ENCODE measurements at regions not wholly inside any gene's neighbourhood (a gene's known extent, or its start where the extent isn't known, plus 50 kb on each side); places are given as distances from the start of the nearest gene placed in this dataset.

DNA sequence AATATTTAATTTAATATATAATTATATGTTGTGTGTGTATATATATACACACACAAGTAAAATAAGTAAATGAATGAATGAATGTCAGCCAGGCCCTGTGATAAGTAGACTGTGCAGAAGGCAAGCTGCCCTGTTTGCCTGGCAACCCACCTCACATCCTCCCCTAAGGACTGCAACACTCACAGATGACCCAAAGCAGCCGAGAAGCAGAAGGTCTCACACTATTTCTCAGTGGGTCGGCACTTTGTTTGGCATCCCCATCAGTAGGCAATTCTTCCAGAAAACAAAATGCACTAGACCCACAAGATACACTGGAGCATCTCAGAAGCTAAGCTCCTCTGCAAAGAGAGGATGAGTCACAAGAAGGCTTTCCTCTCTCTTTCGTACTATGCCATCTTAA, 152.1 kb upstream of the GRAMD2B start:
- peaks cover 14% of the 10 kb centered on the region for H3K4me1 Mint-ChIP-seq
- DNase-seq (ENCODE audit: low spot score in 2 of 2, unreplicated experiment in 2 of 2) = no peak
- H3K36me3 Mint-ChIP-seq = no peaks in the 10 kb centered on the region
- H3K9me3 Mint-ChIP-seq = no peaks in the 10 kb centered on the region
- H3K27ac Mint-ChIP-seq = no peak overlapping the region
- TF ChIP-seq, protein P1, sequence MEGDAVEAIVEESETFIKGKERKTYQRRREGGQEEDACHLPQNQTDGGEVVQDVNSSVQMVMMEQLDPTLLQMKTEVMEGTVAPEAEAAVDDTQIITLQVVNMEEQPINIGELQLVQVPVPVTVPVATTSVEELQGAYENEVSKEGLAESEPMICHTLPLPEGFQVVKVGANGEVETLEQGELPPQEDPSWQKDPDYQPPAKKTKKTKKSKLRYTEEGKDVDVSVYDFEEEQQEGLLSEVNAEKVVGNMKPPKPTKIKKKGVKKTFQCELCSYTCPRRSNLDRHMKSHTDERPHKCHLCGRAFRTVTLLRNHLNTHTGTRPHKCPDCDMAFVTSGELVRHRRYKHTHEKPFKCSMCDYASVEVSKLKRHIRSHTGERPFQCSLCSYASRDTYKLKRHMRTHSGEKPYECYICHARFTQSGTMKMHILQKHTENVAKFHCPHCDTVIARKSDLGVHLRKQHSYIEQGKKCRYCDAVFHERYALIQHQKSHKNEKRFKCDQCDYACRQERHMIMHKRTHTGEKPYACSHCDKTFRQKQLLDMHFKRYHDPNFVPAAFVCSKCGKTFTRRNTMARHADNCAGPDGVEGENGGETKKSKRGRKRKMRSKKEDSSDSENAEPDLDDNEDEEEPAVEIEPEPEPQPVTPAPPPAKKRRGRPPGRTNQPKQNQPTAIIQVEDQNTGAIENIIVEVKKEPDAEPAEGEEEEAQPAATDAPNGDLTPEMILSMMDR (IDR thresholded peaks at IDR 0.05; ENCODE audit: unreplicated experiment) = no peak
- H3K27me3 Mint-ChIP-seq (ENCODE audit: low read depth) = no peaks in the 10 kb centered on the region
- H3K4me3 Mint-ChIP-seq = no peak overlapping the region

DNA sequence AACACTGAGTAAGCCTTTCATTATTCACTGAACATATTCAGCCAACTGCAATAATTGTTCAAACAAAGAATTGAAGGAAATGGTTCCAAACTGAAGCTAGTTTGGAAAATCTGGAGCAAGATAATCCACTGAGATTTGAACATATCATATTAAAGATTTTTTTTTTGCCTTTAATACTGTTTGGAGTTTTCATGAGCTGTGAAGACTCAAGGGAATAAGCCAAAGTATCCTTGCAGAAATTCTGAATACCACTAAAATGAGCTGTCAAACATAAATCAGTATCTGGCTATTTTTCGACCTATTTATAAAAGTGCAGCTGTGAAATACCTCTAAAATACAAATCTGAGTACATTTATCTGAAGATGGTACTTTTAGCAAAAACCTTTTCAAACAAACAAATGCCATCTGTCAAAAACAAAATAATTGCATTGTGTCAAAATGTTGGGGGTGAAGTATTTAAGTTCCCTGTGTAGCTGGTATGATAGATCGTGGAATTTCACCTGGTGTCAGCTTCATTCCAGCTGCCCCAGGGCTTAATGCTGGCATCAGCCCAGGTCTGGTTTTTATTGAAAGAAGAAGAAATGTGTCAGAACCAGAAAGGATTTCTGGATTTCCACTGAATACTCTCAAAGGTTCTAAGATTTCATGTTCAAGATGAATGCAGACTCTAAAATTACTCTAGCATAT, 149.0 kb upstream of the GRAMD2B start:
- Mint-ChIP-seq H3K27me3 (ENCODE audit: low read depth) (no peaks in the 10 kb centered on the region), H3K9me3 (no peaks in the 10 kb centered on the region), H3K36me3 (no peaks in the 10 kb centered on the region), H3K4me1 (peaks cover 16% of the 10 kb centered on the region), H3K27ac (peak overlapping the region; percentile 60), H3K4me3 (no peak overlapping the region)
- DNase-seq (ENCODE audit: low spot score in 2 of 2, unreplicated experiment in 2 of 2) = no peak
- TF ChIP-seq, protein P1 (IDR thresholded peaks at IDR 0.05; ENCODE audit: unreplicated experiment) = no peak

DNA sequence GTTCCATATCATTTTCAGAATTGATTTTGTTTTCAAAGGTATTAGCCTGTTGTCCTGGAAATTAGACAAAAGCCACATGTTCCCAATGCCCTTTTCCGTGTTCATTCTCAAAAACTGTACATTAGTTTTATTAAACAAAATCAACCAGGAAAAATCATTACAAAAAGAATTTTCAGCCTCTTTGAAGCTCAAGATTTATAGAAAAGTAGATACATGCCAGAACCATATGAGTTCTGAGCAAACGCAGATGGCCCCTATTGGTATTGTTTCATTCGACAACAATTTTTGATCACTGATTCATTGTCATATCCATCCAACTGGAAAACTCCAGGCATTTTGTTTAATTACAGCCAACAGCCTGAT, 148.5 kb upstream of the GRAMD2B start:
- peak overlapping the region; percentile 60 for H3K27ac Mint-ChIP-seq
- H3K27me3 Mint-ChIP-seq (ENCODE audit: low read depth) = no peaks in the 10 kb centered on the region
- peaks cover 16% of the 10 kb centered on the region for H3K4me1 Mint-ChIP-seq
- H3K36me3 Mint-ChIP-seq = no peaks in the 10 kb centered on the region
- H3K9me3 Mint-ChIP-seq = peaks cover 3% of the 10 kb centered on the region
- H3K4me3 Mint-ChIP-seq = no peak overlapping the region
- TF ChIP-seq, protein P1 (IDR thresholded peaks at IDR 0.05; ENCODE audit: unreplicated experiment) = no peak
- no peak for DNase-seq (ENCODE audit: low spot score in 2 of 2, unreplicated experiment in 2 of 2)

DNA sequence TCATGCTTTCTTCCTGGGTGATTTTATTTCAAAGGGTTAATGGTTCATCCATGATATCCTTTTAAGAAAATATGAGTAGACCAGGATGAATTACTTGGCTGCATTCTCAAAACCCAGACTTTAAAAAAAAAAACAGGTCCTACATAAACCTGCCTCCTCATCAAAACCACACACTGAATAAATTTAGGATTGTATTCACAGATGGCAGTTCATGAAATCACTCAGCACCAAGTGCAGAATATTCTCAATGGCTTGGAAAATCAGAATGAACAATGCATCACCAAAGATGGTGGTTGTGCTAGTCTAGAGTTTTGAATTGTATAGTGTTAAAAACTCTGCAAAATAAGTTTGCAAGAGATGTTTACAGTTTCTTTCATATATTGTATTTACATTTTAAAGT, 145.4 kb upstream of the GRAMD2B start:
- H3K36me3 Mint-ChIP-seq = no peaks in the 10 kb centered on the region
- no peak overlapping the region for H3K27ac Mint-ChIP-seq
- H3K27me3 Mint-ChIP-seq (ENCODE audit: low read depth) = no peaks in the 10 kb centered on the region
- H3K9me3 Mint-ChIP-seq = peaks cover 4% of the 10 kb centered on the region
- no peak overlapping the region for H3K4me3 Mint-ChIP-seq
- TF ChIP-seq, protein P1 (IDR thresholded peaks at IDR 0.05; ENCODE audit: unreplicated experiment) = no peak
- peaks cover 20% of the 10 kb centered on the region for H3K4me1 Mint-ChIP-seq
- no peak for DNase-seq (ENCODE audit: low spot score in 2 of 2, unreplicated experiment in 2 of 2)

DNA sequence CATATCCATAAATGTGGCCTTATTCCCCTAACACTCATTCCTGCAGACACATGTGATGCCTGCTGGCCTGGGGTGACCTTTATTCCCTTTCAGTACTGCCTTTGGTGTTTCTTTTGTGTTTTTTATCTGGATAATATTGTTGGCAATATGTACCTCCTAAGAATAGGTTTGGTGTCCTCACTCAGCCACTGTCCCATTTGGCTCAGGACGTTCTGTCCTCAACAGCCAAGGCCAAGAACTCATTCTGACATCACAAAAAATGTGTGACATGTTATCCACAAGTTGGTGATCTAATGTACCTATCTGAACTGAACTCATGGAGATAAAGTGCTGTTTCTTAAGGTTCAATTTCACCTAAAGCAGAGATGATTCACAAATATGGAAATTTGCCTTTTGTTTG, 142.9 kb upstream of the GRAMD2B start:
- peaks cover 9% of the 10 kb centered on the region for H3K4me1 Mint-ChIP-seq
- TF ChIP-seq, protein P1 (IDR thresholded peaks at IDR 0.05; ENCODE audit: unreplicated experiment) = no peak
- H3K27ac Mint-ChIP-seq = no peak overlapping the region
- no peaks in the 10 kb centered on the region for H3K27me3 Mint-ChIP-seq (ENCODE audit: low read depth)
- H3K36me3 Mint-ChIP-seq = no peaks in the 10 kb centered on the region
- peaks cover 4% of the 10 kb centered on the region for H3K9me3 Mint-ChIP-seq
- no peak for DNase-seq (ENCODE audit: low spot score in 2 of 2, unreplicated experiment in 2 of 2)
- no peak overlapping the region for H3K4me3 Mint-ChIP-seq

DNA sequence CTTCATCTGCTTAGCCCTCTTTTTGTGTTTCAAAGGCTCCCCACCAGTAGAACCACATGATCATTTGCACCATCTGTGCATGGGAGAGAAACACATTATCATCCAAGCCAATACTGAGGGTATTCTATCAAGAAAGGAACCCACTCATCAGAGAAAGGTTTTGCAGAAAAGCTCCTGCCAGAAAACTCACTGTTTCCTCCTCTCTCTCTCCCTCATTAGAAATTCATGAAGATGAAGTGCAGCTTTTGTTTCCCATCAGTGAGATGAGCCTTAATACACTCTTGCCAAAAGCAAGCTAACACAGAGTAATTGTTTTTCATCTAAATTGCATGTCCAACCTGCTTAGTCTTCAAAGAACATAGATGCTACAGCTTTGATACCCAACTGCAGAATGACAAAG, 142.4 kb upstream of the GRAMD2B start:
- TF ChIP-seq, protein P1 (IDR thresholded peaks at IDR 0.05; ENCODE audit: unreplicated experiment) = no peak
- no peaks in the 10 kb centered on the region for H3K27me3 Mint-ChIP-seq (ENCODE audit: low read depth)
- no peak for DNase-seq (ENCODE audit: low spot score in 2 of 2, unreplicated experiment in 2 of 2)
- peaks cover 9% of the 10 kb centered on the region for H3K4me1 Mint-ChIP-seq
- H3K9me3 Mint-ChIP-seq = peaks cover 4% of the 10 kb centered on the region
- H3K4me3 Mint-ChIP-seq = no peak overlapping the region
- no peaks in the 10 kb centered on the region for H3K36me3 Mint-ChIP-seq
- no peak overlapping the region for H3K27ac Mint-ChIP-seq
